Gastroesophageal sphincter (tissue), 3 donors: ENCODE measurements at regions not wholly inside any gene's neighbourhood (a gene's known extent, or its start where the extent isn't known, plus 50 kb on each side); places are given as distances from the start of the nearest gene placed in this dataset.

ENCODE experiments used
- CTCF ChIP-seq, 4 experiments: fragments of 200-600 bp in 2 of 4; fragments of 450-650 bp in 2 of 4; sonication (generic) in 1 of 4; IDR thresholded peaks; one replicate each; pipeline ENCODE4 v1.5.1; 2017 to 2019; ENCODE audit warnings: antibody characterized with exemption in 4 of 4, mild to moderate bottlenecking in 2 of 4, moderate library complexity in 2 of 4
- EP300 ChIP-seq: sonication (generic); formaldehyde crosslinking; IDR thresholded peaks from one replicate; pipeline ENCODE4 v1.6.1; 2017; ENCODE audit warnings: antibody characterized with exemption, mild to moderate bottlenecking
- POLR2A ChIP-seq, 2 donors: fragments of 450-650 bp; IDR thresholded peaks; one replicate each; pipeline ENCODE4 v1.6.1; 2017; ENCODE audit warnings: antibody characterized with exemption in 2 of 2, mild to moderate bottlenecking in 2 of 2, moderate library complexity in 1 of 2
- POLR2AphosphoS5 ChIP-seq: sonication (generic); formaldehyde crosslinking; IDR thresholded peaks from one replicate; pipeline ENCODE4 v1.6.1; 2017; ENCODE audit warnings: antibody characterized with exemption

GRCh38 chr4:132026166-132026565 lies 1122.9 kb upstream of the PCDH10 start:
- TF ChIP-seq POLR2AphosphoS5 = no peak
- no peak for TF ChIP-seq POLR2A (IDR thresholded peaks at IDR 0.05)
- TF ChIP-seq CTCF (IDR thresholded peaks at IDR 0.05) = no peak
- no peak for TF ChIP-seq EP300
